ENCODE measurements at regions not wholly inside any gene's neighbourhood (a gene's known extent, or its start where the extent isn't known, plus 50 kb on each side); places are given as distances from the start of the nearest gene placed in this dataset.

GRCh38 chr22:22047266-22047665 is 64.7 kb upstream of the TOP3B start:
- H3K4me1 ChIP-seq = no peaks in the 10 kb centered on the region
- DNase-seq = no peak
- no peaks in the 10 kb centered on the region for H3K27me3 ChIP-seq
- TF ChIP-seq CTCF (IDR thresholded peaks at IDR 0.05) = no peak
- no peak for TF ChIP-seq POLR2A (IDR thresholded peaks at IDR 0.05)
- WGBS, 2 donors = 75 to 81% methylated on average over 3 of the region's 3 CpGs
- H3K27ac ChIP-seq = no peak overlapping the region
- H3K4me3 ChIP-seq (replicated peaks in 1 of 3) = no peak overlapping the region
- no peaks in the 10 kb centered on the region for H3K36me3 ChIP-seq
- intact Hi-C loops (cut with DNase I) = no loop called here
- no peaks in the 10 kb centered on the region for H3K9me3 ChIP-seq

GRCh38 chr22:22046370-22046769 is 63.8 kb upstream of the TOP3B start:
- Histone ChIP-seq H3K4me1 (no peaks in the 10 kb centered on the region), H3K27ac (no peak overlapping the region), H3K36me3 (no peaks in the 10 kb centered on the region), H3K27me3 (no peaks in the 10 kb centered on the region), H3K9me3 (no peaks in the 10 kb centered on the region), H3K4me3 (replicated peaks in 1 of 3) (no peak overlapping the region)
- TF ChIP-seq POLR2A (IDR thresholded peaks at IDR 0.05) (no peak), CTCF (IDR thresholded peaks at IDR 0.05) (no peak)
- intact Hi-C loops (cut with DNase I) = no loop called here
- DNase-seq = no peak
- 41 to 72% methylated on average over 3 of the region's 3 CpGs for WGBS, 2 donors

GRCh38 chr22:22045571-22046335 is 63.2 kb upstream of the TOP3B start:
- Histone ChIP-seq H3K9me3 (no peaks in the 10 kb centered on the region), H3K27ac (no peak overlapping the region), H3K27me3 (no peaks in the 10 kb centered on the region), H3K4me3 (replicated peaks in 1 of 3) (no peak overlapping the region), H3K36me3 (no peaks in the 10 kb centered on the region), H3K4me1 (no peaks in the 10 kb centered on the region)
- 67 to 72% methylated on average over 6 of the region's 6 CpGs for WGBS, 2 donors
- intact Hi-C loops (cut with DNase I) = no loop called here
- TF ChIP-seq POLR2A (IDR thresholded peaks at IDR 0.05) (no peak), CTCF (IDR thresholded peaks at IDR 0.05) (no peak)
- no peak for DNase-seq

- Histone ChIP-seq H3K9me3 (no peaks in the 10 kb centered on the region), H3K36me3 (no peaks in the 10 kb centered on the region), H3K4me3 (replicated peaks in 1 of 3) (no peak overlapping the region), H3K4me1 (no peaks in the 10 kb centered on the region), H3K27me3 (no peaks in the 10 kb centered on the region), H3K27ac (no peak overlapping the region)
- WGBS, 2 donors = 77 to 80% methylated on average over 2 of the region's 2 CpGs
- intact Hi-C loops (cut with DNase I) = no loop called here
- DNase-seq = no peak
- TF ChIP-seq POLR2A (IDR thresholded peaks at IDR 0.05) (no peak), CTCF (IDR thresholded peaks at IDR 0.05) (no peak)
Observed at GRCh38 chr22:22044153-22044552, 61.6 kb upstream of the TOP3B start.

GRCh38 chr22:22043296-22044078 is 60.9 kb upstream of the TOP3B start:
- DNase-seq = no peak
- no peak overlapping the region for H3K27ac ChIP-seq
- WGBS, 2 donors = 65 to 70% methylated on average over 11 of the region's 11 CpGs
- no peaks in the 10 kb centered on the region for H3K4me1 ChIP-seq
- no peaks in the 10 kb centered on the region for H3K27me3 ChIP-seq
- no peaks in the 10 kb centered on the region for H3K9me3 ChIP-seq
- TF ChIP-seq POLR2A (IDR thresholded peaks at IDR 0.05) (no peak), CTCF (IDR thresholded peaks at IDR 0.05) (no peak)
- H3K36me3 ChIP-seq = no peaks in the 10 kb centered on the region
- intact Hi-C loops (cut with DNase I) = no loop called here
- H3K4me3 ChIP-seq (replicated peaks in 1 of 3) = no peak overlapping the region
